IMR-90 (cell line): ENCODE measurements at regions not wholly inside any gene's neighbourhood (a gene's known extent, or its start where the extent isn't known, plus 50 kb on each side); places are given as distances from the start of the nearest gene placed in this dataset.

Experiments used
- ATAC-seq: fragments of 200-7000 bp; cut with Tn5 transposase; 2 replicates; pipeline ENCODE4 v1.9.1; 2020; ENCODE audit warnings: low read depth, mild to moderate bottlenecking, moderate library complexity
- BruUV-seq: library from RNA; stranded (reverse); fragments of 400-500 nt; replicated peaks from 2 replicates; lab custom pipeline; 2021; lab: Mats Ljungman, UMichigan
- CTCF ChIA-PET: fragments of 300-600 bp; formaldehyde crosslinking; extraction: SDS; loops from one replicate; lab custom pipeline; 2021; ENCODE audit warnings: antibody characterized with exemption; lab: Yijun Ruan, JAX
- POLR2A ChIA-PET: fragments of 300-600 bp; sonication (Branson Sonifier 250); formaldehyde crosslinking; loops from one replicate; lab custom pipeline; 2022; ENCODE audit warnings: antibody characterized with exemption; ENCODE audit not compliant: unreplicated experiment; lab: Charles Lee
- DNase-seq: peaks from one replicate; pipeline ENCODE4 v3.0.0; 2013
- H2AFZ ChIP-seq: replicated peaks from 2 replicates; pipeline ENCODE3; 2013; ENCODE audit warnings: low read length, mild to moderate bottlenecking; ENCODE audit not compliant: poor library complexity
- H2AK5ac ChIP-seq: 2 replicates; pipeline ENCODE4 v1.6.1; 2013; ENCODE audit warnings: low read depth, low read length, inconsistent platforms
- H2AK9ac ChIP-seq: replicated peaks from 2 replicates; pipeline ENCODE3; 2013; ENCODE audit warnings: mild to moderate bottlenecking, low read depth, low read length, moderate library complexity; ENCODE audit not compliant: poor library complexity
- H2BK120ac ChIP-seq: 2 replicates; pipeline ENCODE4 v1.6.1; 2013; ENCODE audit warnings: low read depth, low read length, inconsistent platforms
- H2BK15ac ChIP-seq: 3 replicates; pipeline ENCODE4 v1.6.1; 2013; ENCODE audit warnings: low read depth, low read length, inconsistent platforms
- H2BK20ac ChIP-seq: 2 replicates; pipeline ENCODE4 v1.6.1; 2013; ENCODE audit warnings: low read depth, mild to moderate bottlenecking, inconsistent platforms, low read length, moderate library complexity
- H2BK5ac ChIP-seq: 2 replicates; pipeline ENCODE4 v1.6.1; 2013; ENCODE audit warnings: mild to moderate bottlenecking, low read depth, low read length, inconsistent platforms; ENCODE audit not compliant: poor library complexity, severe bottlenecking
- H3K14ac ChIP-seq: replicated peaks from 2 replicates; pipeline ENCODE4 v1.6.1; 2013; ENCODE audit warnings: low read depth, low read length, inconsistent platforms
- H3K18ac ChIP-seq: 2 replicates; pipeline ENCODE4 v1.6.1; 2013; ENCODE audit warnings: low read depth, low read length, control low read depth
- H3K23ac ChIP-seq: 2 replicates; pipeline ENCODE4 v1.6.1; 2013; ENCODE audit warnings: low read depth, low read length, inconsistent platforms
- H3K27ac ChIP-seq: 2 replicates; pipeline ENCODE4 v1.5.1; 2013; ENCODE audit warnings: mild to moderate bottlenecking, control low read depth, low read length; ENCODE audit not compliant: insufficient read depth
- H3K27me3 ChIP-seq: 2 replicates; pipeline ENCODE4 v1.6.1; 2013; ENCODE audit warnings: low read length; ENCODE audit not compliant: control insufficient read depth, insufficient read depth
- H3K36me3 ChIP-seq: 2 replicates; pipeline ENCODE4 v1.6.1; 2013; ENCODE audit warnings: low read length, mixed read lengths; ENCODE audit not compliant: control insufficient read depth, insufficient read depth
- H3K4ac ChIP-seq: 2 replicates; pipeline ENCODE4 v1.6.1; 2013; ENCODE audit warnings: low read depth, low read length, inconsistent platforms
- H3K4me1 ChIP-seq: 2 replicates; pipeline ENCODE4 v1.6.1; 2013; ENCODE audit warnings: low read length, mixed read lengths; ENCODE audit not compliant: control insufficient read depth, insufficient read depth
- H3K4me2 ChIP-seq: 2 replicates; pipeline ENCODE4 v1.6.1; 2013; ENCODE audit warnings: low read depth, mild to moderate bottlenecking, control low read depth, low read length, moderate library complexity
- H3K4me3 ChIP-seq: 2 replicates; pipeline ENCODE4 v1.5.1; 2013; ENCODE audit warnings: low read depth, mild to moderate bottlenecking, control low read depth, low read length, moderate library complexity; ENCODE audit not compliant: insufficient read depth
- H3K56ac ChIP-seq: 2 replicates; pipeline ENCODE4 v1.6.1; 2013; ENCODE audit warnings: low read length, inconsistent platforms; ENCODE audit not compliant: insufficient read depth; ENCODE audit errors: extremely low read depth
- H3K79me1 ChIP-seq, 2 experiments: 2 replicates each; pipeline ENCODE4 v1.6.1; 2013; ENCODE audit warnings: low read length in 2 of 2, inconsistent platforms in 1 of 2, low read depth in 1 of 2
- H3K9ac ChIP-seq: 2 replicates; pipeline ENCODE4 v1.6.1; 2013; ENCODE audit warnings: low read depth, low read length, control low read depth
- H3K9me1 ChIP-seq: 2 replicates; pipeline ENCODE4 v1.6.1; 2013; ENCODE audit warnings: low read length, inconsistent platforms; ENCODE audit not compliant: insufficient read depth
- H3K9me3 ChIP-seq: 2 replicates; pipeline ENCODE4 v1.6.1; 2013; ENCODE audit warnings: low read length; ENCODE audit not compliant: control insufficient read depth, insufficient read depth
- H4K20me1 ChIP-seq: 2 replicates; pipeline ENCODE4 v1.6.1; 2013; ENCODE audit warnings: low read length, inconsistent platforms; ENCODE audit not compliant: insufficient read depth
- H4K5ac ChIP-seq: 2 replicates; pipeline ENCODE4 v1.6.1; 2013; ENCODE audit warnings: mild to moderate bottlenecking, low read depth, low read length, control low read depth
- H4K8ac ChIP-seq, 2 experiments: 2 replicates each; pipeline ENCODE4 v1.6.1; 2013; ENCODE audit warnings: low read depth in 2 of 2, low read length in 2 of 2, control low read depth in 1 of 2, inconsistent platforms in 1 of 2
- H4K91ac ChIP-seq: 2 replicates; pipeline ENCODE4 v1.6.1; 2013; ENCODE audit warnings: low read depth, low read length, inconsistent platforms; ENCODE audit not compliant: insufficient read depth
- BHLHE40 ChIP-seq: fragments of 150-350 bp; IDR thresholded peaks from 2 replicates; pipeline ENCODE4 v1.6.1; 2016; ENCODE audit warnings: mild to moderate bottlenecking, low read depth, low read length
- CEBPB ChIP-seq: IDR thresholded peaks from 2 replicates; pipeline ENCODE4 v1.6.1; 2012; ENCODE audit warnings: low read depth, low read length, improper control_type of control experiment
- CHD1 ChIP-seq: IDR thresholded peaks from 2 replicates; pipeline ENCODE4 v1.6.1; 2012; ENCODE audit warnings: low read depth, low read length, improper control_type of control experiment
- FOS ChIP-seq: fragments of 150-350 bp; IDR thresholded peaks from 2 replicates; pipeline ENCODE4 v1.6.1; 2016; ENCODE audit warnings: low read depth, low read length
- MAFK ChIP-seq: IDR thresholded peaks from 2 replicates; pipeline ENCODE4 v1.6.1; 2012; ENCODE audit warnings: low read depth, low read length, improper control_type of control experiment
- MAZ ChIP-seq: IDR thresholded peaks from 2 replicates; pipeline ENCODE4 v1.6.1; 2012; ENCODE audit warnings: low read depth, mild to moderate bottlenecking, low read length, improper control_type of control experiment, moderate library complexity, borderline replicate concordance
- MXI1 ChIP-seq: IDR thresholded peaks from 2 replicates; pipeline ENCODE4 v1.6.1; 2012; ENCODE audit warnings: low read depth, mild to moderate bottlenecking, low read length, moderate library complexity, borderline replicate concordance
- NFE2L2 ChIP-seq: fragments of 150-350 bp; IDR thresholded peaks from 2 replicates; pipeline ENCODE4 v1.6.1; 2016; ENCODE audit warnings: low read depth, mild to moderate bottlenecking, low read length
- POLR2A ChIP-seq: IDR thresholded peaks from 2 replicates; pipeline ENCODE4 v1.6.1; 2012; ENCODE audit warnings: mild to moderate bottlenecking, low read depth, low read length
- RAD21 ChIP-seq: IDR thresholded peaks from 2 replicates; pipeline ENCODE4 v1.6.1; 2012; ENCODE audit warnings: low read length, improper control_type of control experiment
- RCOR1 ChIP-seq: IDR thresholded peaks from 2 replicates; pipeline ENCODE4 v1.6.1; 2012; ENCODE audit warnings: mild to moderate bottlenecking, low read length, improper control_type of control experiment; ENCODE audit not compliant: insufficient replicate concordance
- RFX5 ChIP-seq: IDR thresholded peaks from 2 replicates; pipeline ENCODE4 v1.8.0; 2012; ENCODE audit warnings: low read depth, mild to moderate bottlenecking, low read length, moderate library complexity
- SMC3 ChIP-seq: fragments of 150-350 bp; IDR thresholded peaks from 2 replicates; pipeline ENCODE4 v1.6.1; 2016; ENCODE audit warnings: low read depth, mild to moderate bottlenecking, antibody characterized with exemption, low read length, moderate library complexity
- USF2 ChIP-seq: fragments of 150-350 bp; IDR thresholded peaks from 2 replicates; pipeline ENCODE4 v1.6.1; 2017; ENCODE audit warnings: mild to moderate bottlenecking, antibody characterized with exemption, low read length, low read depth
- WGBS, 2 experiments: methylation state at CpG; one replicate each; pipeline versions ENCODE4 v1.1.5 to v1.1.7; 2013; ENCODE audit warnings: missing lambda C conversion rate in 2 of 2; ENCODE audit not compliant: insufficient read length in 1 of 2; ENCODE audit errors: extremely low coverage in 2 of 2; 5-methylcytosine and 5-hydroxymethylcytosine counted together
- dilution Hi-C: fragments of 300-500 bp; cut with HindIII; formaldehyde crosslinking; loops from one replicate; pipeline ENCODE4 v1.14.3; 2018; ENCODE audit warnings: low sequenced_read_pairs; ENCODE audit not compliant: unreplicated experiment
- in situ Hi-C: fragments of 300-500 bp; cut with MboI; formaldehyde crosslinking; loops from 3 replicates; pipeline ENCODE4 v1.14.3; 2019; ENCODE audit warnings: low sequenced_read_pairs, inconsistent platforms, mixed read lengths
- intact Hi-C: fragments of 100-400 bp; cut with micrococcal nuclease; formaldehyde crosslinking; loops from 2 replicates; pipeline ENCODE4 v1.10.0; 2022
- TF ChIP-seq, protein P1 (sequence below): fragments of 150-350 bp; IDR thresholded peaks from 2 replicates; pipeline ENCODE4 v1.6.1; 2016; ENCODE audit warnings: low read depth, mild to moderate bottlenecking, low read length, moderate library complexity, borderline replicate concordance
- TF ChIP-seq, protein P2 (sequence below): conservative IDR thresholded peaks from 2 replicates; pipeline ENCODE4 v1.5.1; 2012; ENCODE audit warnings: mild to moderate bottlenecking, low read depth, low read length, improper control_type of control experiment

- Histone ChIP-seq H3K27me3 (no peaks in the 10 kb centered on the region), H3K18ac (no peak overlapping the region), H3K56ac (no peak overlapping the region), H4K91ac (no peak overlapping the region), H3K4ac (no peak overlapping the region), H2BK5ac (no peak overlapping the region), H2AK9ac (no peak overlapping the region), H4K8ac (no peak overlapping the region), H3K36me3 (no peaks in the 10 kb centered on the region), H3K9me1 (no peaks in the 10 kb centered on the region), H3K9ac (no peak overlapping the region), H4K5ac (no peak overlapping the region), H2BK20ac (no peak overlapping the region), H3K9me3 (no peaks in the 10 kb centered on the region), H2AFZ (no peak overlapping the region), H3K79me1 (no peaks in the 10 kb centered on the region), H2BK120ac (no peak overlapping the region), H3K4me2 (no peak overlapping the region), H2AK5ac (no peak overlapping the region), H3K23ac (no peak overlapping the region), H3K14ac (no peak overlapping the region), H4K20me1 (no peaks in the 10 kb centered on the region), H3K4me1 (no peaks in the 10 kb centered on the region), H2BK15ac (no peak overlapping the region), H3K4me3 (no peak overlapping the region), H3K27ac (no peak overlapping the region)
- dilution Hi-C loops (no loop called here), intact Hi-C loops (no loop called here), in situ Hi-C loops (no loop called here)
- ATAC-seq (no peak), DNase-seq (no peak)
- 71% methylated on average over 1 of the region's 4 CpGs; no CpG with 5 or more reads in 1 of the 2 experiments for WGBS, 2 experiments
- no TSS peak for BruUV-seq
- POLR2A ChIA-PET: no interaction called here
- TF ChIP-seq CHD1 (no peak), RFX5 (no peak), RCOR1 (no peak), MAZ (no peak), SMC3 (no peak), MAFK (no peak), BHLHE40 (no peak), FOS (no peak), MXI1 (no peak), CEBPB (no peak), USF2 (no peak), RAD21 (no peak), NFE2L2 (no peak), POLR2A (no peak)
- TF ChIP-seq, protein P1, sequence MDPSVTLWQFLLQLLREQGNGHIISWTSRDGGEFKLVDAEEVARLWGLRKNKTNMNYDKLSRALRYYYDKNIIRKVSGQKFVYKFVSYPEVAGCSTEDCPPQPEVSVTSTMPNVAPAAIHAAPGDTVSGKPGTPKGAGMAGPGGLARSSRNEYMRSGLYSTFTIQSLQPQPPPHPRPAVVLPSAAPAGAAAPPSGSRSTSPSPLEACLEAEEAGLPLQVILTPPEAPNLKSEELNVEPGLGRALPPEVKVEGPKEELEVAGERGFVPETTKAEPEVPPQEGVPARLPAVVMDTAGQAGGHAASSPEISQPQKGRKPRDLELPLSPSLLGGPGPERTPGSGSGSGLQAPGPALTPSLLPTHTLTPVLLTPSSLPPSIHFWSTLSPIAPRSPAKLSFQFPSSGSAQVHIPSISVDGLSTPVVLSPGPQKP: no peak
- TF ChIP-seq, protein P2, sequence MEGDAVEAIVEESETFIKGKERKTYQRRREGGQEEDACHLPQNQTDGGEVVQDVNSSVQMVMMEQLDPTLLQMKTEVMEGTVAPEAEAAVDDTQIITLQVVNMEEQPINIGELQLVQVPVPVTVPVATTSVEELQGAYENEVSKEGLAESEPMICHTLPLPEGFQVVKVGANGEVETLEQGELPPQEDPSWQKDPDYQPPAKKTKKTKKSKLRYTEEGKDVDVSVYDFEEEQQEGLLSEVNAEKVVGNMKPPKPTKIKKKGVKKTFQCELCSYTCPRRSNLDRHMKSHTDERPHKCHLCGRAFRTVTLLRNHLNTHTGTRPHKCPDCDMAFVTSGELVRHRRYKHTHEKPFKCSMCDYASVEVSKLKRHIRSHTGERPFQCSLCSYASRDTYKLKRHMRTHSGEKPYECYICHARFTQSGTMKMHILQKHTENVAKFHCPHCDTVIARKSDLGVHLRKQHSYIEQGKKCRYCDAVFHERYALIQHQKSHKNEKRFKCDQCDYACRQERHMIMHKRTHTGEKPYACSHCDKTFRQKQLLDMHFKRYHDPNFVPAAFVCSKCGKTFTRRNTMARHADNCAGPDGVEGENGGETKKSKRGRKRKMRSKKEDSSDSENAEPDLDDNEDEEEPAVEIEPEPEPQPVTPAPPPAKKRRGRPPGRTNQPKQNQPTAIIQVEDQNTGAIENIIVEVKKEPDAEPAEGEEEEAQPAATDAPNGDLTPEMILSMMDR: no peak
- CTCF ChIA-PET: no interaction called here
Measured at GRCh38 chr4:82069883-82070638, 303.7 kb downstream of the HNRNPD start.
